ENCODE measurements at regions not wholly inside any gene's neighbourhood (a gene's known extent, or its start where the extent isn't known, plus 50 kb on each side); places are given as distances from the start of the nearest gene placed in this dataset.

GRCh38 chrX:99421796-99422195 lies 988.3 kb downstream of the PCDH19 start:
- TF ChIP-seq POLR2AphosphoS5 (IDR thresholded peaks at IDR 0.05; ENCODE audit: borderline replicate concordance, low read depth, low read length) (no peak), EZH2 (IDR thresholded peaks at IDR 0.05) (no peak)
